ENCODE measurements at regions not wholly inside any gene's neighbourhood (a gene's known extent, or its start where the extent isn't known, plus 50 kb on each side); places are given as distances from the start of the nearest gene placed in this dataset.

- TF ChIP-seq YY1 (IDR thresholded peaks at IDR 0.05; ENCODE audit: insufficient read depth, insufficient read length): no peak
- no peak for TF ChIP-seq SUZ12 (IDR thresholded peaks at IDR 0.05; ENCODE audit: extremely low read depth, insufficient read depth, insufficient read length)
- TF ChIP-seq ZNF274 (IDR thresholded peaks at IDR 0.05; ENCODE audit: low read depth, low read length): no peak
These were observed 345.2 kb downstream of the BCL11B start for GRCh38 chr14:98926801-98927200.
